GM18868 (cell line): ENCODE measurements at regions not wholly inside any gene's neighbourhood (a gene's known extent, or its start where the extent isn't known, plus 50 kb on each side); places are given as distances from the start of the nearest gene placed in this dataset.

ENCODE experiments used
- ATAC-seq: cut with Tn5 transposase; IDR thresholded peaks from one replicate; pipeline ENCODE4 v1.9.1; 2021; ENCODE audit warnings: mild to moderate bottlenecking, moderate library complexity; ENCODE audit not compliant: unreplicated experiment

DNA sequence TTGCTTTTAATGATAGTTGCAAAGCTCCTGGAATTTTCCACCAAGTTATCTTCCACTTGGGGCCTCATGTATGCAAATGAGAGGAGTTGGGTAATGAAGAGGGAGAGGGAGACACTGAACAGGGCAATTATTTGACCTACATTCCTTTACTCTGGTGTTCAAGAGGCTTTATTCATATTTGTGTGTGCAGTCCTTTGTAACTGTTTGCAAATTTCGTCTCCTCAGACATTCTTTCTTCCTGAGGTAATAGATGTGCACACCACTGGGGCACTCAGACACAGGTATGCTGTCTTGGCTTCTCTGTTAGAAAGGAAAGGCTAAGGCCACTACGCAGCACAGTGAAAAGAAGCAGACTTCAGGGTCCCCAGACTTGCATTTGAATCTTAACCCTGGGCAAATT, 189.7 kb upstream of the IL12A start:
- no peak for ATAC-seq

DNA sequence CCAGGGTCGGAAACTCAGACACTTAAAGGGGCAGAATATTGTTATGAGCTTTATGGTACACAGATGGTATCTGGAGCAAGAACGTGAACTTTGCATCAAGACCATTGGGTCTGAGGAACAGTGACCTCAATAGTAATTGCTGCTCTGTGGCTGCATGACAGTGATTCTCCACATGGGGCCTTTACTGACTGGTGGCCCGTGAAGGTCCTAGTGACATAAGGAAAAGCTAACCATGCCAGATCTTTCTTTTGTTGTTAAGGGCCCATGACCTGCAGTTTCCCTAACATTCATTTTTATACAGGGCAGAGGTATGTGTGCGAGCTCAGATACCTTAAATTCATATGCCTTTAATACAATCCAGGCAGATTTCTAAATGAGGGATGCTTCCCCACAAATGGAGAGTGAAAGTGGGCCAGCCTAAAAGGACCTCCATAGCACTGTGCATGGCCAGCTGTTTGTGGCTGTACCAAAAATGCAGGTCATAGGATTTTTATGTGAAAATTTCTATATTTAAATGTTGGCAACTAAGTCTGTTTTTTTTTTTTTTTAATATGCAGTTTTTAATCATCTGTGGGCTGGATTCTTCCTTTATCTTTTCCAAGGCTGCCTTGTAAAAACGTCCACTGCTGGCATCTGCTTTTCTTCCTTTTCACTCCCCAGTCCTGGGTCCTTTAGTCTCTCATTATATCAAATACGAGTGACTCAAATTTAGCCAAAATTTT, 188.0 kb upstream of the IL12A start:
- ATAC-seq: no peak

DNA sequence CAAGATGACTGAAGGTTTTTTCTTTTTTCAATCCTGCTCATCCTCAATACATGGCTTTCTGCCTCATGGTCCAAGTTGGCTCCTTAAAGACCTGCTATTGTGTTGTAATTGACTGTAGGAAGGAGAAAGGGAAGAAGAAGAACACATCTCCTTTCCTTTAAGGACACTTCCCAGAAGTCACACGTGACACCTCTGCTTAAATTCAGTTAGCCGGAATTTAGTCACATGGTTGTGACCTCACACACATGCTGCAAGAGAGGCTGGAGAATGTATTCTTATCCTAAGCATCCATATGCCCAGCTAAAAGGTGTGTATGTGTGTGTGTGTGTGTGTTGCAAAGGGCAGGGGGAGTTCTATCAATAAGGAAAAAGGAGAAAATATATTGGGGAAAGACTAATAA, 185.8 kb upstream of the IL12A start:
- no peak for ATAC-seq

DNA sequence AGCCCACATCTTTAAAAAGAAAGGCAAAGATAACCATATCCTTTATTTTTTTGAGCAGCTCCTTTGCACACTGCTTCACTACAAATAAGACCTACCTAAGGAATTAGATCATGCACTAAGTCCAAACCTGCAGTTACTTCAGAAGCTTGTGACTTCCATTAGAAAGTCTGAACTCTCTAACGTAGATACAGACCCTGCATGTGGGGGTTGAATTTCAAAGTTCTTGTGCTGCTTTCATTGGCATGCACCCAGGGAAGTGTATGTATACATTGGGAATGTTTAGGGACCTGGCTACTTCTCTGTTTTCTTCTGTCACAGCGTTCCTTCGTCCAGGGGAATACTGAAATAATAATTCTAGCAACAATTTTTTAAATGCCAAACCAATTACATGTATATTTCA, 185.2 kb upstream of the IL12A start:
- ATAC-seq: no peak

- peak; percentile 98 for ATAC-seq
Measured at GRCh38 chr3:159804726-159805410, 183.8 kb upstream of the IL12A start.

GRCh38 chr3:159805411-159805772, 183.2 kb upstream of the IL12A start:
- peak; percentile 14 for ATAC-seq

GRCh38 chr3:159806412-159806811, 182.2 kb upstream of the IL12A start:
- ATAC-seq: no peak

DNA sequence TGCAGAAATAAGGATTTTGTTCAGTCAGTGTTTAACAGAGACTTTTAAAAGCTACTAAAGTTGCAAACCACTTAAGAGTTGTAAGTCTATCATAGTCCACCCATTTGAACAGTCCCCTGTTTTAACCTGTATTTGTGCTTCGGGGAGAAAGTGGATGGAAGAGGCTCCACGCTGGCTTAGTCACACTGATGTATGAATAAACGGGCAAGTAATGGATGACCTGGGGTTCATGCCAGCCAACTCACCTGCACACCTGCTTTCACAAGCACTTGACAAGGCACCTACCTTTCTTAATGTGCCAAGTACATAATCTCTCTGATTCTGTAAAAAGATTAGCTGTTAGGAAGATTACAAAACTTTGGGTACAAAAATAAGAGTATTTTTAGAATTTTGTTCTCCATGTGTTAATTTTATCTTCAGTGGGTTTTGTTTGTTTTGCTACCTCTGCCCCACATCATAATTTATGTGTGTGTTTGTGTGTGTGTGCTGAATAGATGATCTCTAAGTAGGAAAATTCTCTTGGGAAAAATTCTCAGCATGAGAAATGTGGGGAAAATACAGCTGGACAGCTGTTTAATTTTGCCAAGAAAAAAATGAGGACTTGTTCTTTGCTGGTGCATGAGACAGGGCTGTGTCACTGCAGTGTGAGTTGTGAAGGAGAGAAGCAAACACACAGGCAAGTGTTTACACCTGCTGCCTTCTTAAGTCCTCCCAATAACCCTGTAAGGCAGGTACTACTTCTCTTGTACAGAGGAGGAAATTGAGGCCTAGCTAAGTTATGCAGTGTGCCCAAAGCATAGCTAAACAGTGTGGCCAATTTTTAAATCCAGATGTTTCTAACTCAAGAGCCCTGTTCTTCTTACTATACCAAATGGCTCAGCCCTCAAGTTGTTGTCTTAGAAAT, 181.2 kb upstream of the IL12A start:
- no peak for ATAC-seq

DNA sequence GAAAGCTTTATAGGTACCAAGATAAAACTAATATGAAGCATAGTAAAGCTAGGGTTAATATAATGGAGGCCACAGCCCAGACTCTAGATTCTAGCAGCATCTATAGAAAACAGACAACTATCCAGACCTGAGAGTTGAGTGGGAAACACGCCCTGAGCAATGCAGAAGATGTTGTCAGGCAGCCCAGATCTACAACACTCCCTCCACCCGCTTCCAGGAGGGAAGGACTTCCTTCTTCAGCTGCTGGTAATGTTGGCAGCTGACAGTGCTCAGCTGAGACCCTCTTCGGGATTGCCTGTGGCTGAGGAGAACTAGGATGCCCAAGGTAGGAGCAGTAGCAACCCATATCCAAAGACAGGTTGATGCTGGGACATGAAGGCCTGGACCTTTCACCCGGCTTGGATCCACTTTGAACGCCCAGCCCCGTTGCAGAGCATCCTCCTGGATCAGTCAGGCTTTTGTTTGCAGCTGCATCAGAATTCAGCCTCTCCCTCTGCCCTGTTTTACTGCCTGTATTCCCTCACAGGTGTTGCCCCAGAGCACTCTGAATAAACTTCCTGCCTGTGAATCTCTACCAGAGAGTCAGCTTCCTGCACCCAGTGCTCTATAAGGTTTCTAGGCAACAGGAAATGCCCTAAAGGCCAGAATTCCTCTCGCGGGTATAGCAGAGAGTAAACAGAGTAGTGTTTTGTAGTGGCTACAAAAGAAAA, 174.7 kb upstream of the IL12A start:
- ATAC-seq: no peak

DNA sequence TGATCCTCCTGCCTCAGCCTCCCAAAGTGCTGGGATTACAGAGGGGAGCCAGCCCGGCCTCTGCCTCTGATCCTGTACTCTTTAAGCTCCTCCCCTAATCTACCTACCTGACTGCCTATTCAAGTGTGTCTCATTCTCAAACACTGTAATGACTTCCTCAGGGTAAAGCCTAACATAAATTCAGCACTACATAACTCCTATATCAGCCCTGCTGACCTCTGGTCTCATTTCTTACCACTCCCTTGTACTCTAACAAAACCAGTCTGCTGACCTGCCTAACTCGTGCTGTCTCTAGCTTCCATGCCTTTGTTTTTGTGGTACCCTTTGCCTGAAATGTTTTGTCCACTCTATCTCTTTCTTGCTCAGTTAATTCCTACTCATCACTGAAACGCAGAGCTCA, 172.1 kb upstream of the IL12A start:
- no peak for ATAC-seq

DNA sequence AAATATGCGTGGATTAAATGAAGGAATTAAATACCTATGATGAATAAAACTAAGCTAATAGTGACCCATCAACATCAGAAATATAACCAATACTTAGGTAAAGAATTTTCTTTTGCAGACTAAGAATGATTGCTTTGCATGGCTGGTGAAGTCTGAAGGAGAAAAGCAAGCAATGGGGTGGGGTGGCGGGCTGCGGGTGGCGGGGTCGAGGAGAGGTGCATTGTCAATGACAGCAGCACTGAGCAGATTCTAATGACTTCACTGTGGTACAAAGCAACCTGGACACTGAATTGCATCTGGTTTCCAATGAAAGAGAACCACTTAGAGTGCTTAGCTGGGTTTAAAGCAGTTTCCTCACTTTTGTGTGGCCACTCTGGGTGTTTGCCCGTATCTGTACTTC, 171.5 kb upstream of the IL12A start:
- ATAC-seq: no peak

- no peak for ATAC-seq
Measured at GRCh38 chr3:159817571-159817970, 171.1 kb upstream of the IL12A start.

DNA sequence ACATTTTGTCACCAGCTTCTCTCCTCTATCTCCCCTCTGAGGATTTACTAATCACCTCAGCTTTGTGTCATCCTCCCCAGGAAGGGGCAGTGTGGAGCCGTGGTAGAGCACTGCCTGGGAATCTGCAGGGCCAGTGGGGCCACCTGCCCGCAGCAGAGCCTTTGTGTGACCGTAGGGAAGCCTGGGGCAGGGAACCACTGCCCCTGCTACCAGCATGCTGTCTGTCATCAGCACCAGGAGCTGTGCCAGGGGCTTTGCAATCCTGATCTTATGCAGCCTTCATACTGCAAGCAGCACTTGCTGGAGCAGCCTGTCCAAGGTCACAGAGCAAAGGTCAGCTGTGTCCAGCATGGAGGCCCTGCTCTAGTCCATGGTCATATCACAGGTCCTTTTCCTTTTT, 170.2 kb upstream of the IL12A start:
- ATAC-seq: no peak

DNA sequence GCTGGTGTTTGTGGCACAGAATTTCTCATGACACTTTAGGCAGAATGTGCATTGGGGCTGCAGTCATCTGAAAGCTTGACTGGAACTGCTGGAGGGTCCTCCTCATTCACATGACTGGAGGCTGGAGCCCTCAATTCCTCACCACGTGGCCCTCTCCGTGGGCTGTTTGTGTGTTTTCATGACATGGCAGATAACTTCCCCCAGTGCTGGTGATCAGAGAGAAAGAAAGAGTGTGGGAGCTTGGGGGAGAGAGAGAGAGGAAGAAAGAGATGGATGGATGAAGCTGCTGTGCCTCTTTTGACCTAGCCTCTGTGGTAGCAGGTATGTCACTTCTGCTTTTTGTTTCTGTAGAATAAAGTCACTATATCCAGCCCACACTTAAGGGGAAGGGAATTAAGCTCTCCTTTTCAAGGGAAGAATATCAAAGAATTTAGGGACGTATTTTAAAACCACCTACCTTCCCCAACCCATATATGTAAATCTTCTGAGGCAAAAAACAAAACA, 169.6 kb upstream of the IL12A start:
- ATAC-seq: peak; percentile 58

- no peak for ATAC-seq
Measured at GRCh38 chr3:159819676-159820075, 169.0 kb upstream of the IL12A start.

GRCh38 chr3:159821110-159821509, 167.5 kb upstream of the IL12A start:
- no peak for ATAC-seq

DNA sequence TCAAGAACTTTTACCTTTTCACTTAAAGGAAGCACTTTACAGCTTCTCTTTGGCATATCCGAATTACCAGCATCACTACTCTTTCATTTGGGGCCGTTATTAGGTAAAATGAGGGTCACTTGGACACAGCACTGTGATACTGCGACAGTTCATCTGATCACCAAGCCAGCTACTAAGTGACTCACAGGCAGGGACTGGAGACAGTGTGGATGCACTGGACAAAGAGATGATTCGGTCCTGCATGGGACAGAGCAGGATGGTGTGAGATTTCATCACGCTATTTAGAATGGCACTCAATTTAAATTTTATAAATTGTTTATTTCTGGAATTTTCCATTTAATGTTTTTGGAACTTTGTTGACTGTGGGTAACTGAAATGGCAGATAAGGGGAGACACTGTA, 166.9 kb upstream of the IL12A start:
- no peak for ATAC-seq

DNA sequence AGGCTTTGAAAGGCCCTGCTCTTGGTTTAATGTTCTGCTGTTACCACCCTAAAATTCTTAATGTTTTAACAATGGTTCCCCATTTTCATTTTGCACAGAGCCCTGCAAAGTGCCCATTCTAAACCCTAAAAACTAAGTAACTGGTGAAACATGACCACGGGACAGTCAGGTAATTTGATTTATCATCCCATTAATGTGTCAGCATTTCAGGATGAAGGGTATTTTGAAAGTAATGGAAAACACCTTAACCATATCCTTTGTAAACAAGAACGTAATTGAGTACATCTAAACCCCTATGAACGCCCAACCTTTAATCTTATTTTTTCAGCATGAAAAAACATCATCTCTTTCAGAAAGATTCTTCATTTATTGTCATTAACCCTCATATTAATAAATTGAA, 164.9 kb upstream of the IL12A start:
- ATAC-seq: no peak

GRCh38 chr3:159824333-159824732, 164.3 kb upstream of the IL12A start:
- no peak for ATAC-seq

- ATAC-seq: no peak
Measured at GRCh38 chr3:159825216-159825854, 163.3 kb upstream of the IL12A start.
